ENCODE measurements at regions not wholly inside any gene's neighbourhood (a gene's known extent, or its start where the extent isn't known, plus 50 kb on each side); places are given as distances from the start of the nearest gene placed in this dataset.
A peak's percentile ranks its signal among the peaks of the same experiment; 100 is the strongest.
"Not testable (repeated sequence)": the region's sequence is repeated elsewhere in the genome, so short reads cannot be mapped to it uniquely, and the experiment has no call there.

GRCh38 chr3:105096071-105096470 is 270.6 kb upstream of the ALCAM start:
- DNase-seq (ENCODE audit: low read depth), result no peak

GRCh38 chr3:105101603-105102002 is 265.1 kb upstream of the ALCAM start:
- DNase-seq (ENCODE audit: low read depth), result no peak

- no peak for DNase-seq (ENCODE audit: low read depth)
These were observed 263.6 kb upstream of the ALCAM start for GRCh38 chr3:105103139-105103538.

- peak; percentile 61 for DNase-seq (ENCODE audit: low read depth)
These were observed 257.9 kb upstream of the ALCAM start for GRCh38 chr3:105108823-105109222.

GRCh38 chr3:105118905-105119304 is 247.8 kb upstream of the ALCAM start:
- peak; percentile 94 for DNase-seq (ENCODE audit: low read depth)

- peak; percentile 16 for DNase-seq (ENCODE audit: low read depth)
These were observed 246.8 kb upstream of the ALCAM start for GRCh38 chr3:105119801-105120340.

- no peak for DNase-seq (ENCODE audit: low read depth)
These were observed 235.8 kb upstream of the ALCAM start for GRCh38 chr3:105130911-105131310.

- DNase-seq (ENCODE audit: low read depth), result no peak
These were observed 228.8 kb upstream of the ALCAM start for GRCh38 chr3:105137911-105138310.

- DNase-seq (ENCODE audit: low read depth), result no peak
These were observed 226.7 kb upstream of the ALCAM start for GRCh38 chr3:105139881-105140560.

- peak; percentile 6 for DNase-seq (ENCODE audit: low read depth)
These were observed 225.8 kb upstream of the ALCAM start for GRCh38 chr3:105140899-105141367.

GRCh38 chr3:105144837-105145236 is 221.9 kb upstream of the ALCAM start:
- DNase-seq (ENCODE audit: low read depth), result no peak

- no peak for DNase-seq (ENCODE audit: low read depth)
These were observed 221.2 kb upstream of the ALCAM start for GRCh38 chr3:105145511-105145910.

GRCh38 chr3:105149197-105149596 is 217.5 kb upstream of the ALCAM start:
- not testable (repeated sequence) for DNase-seq (ENCODE audit: low read depth)

- no peak for DNase-seq (ENCODE audit: low read depth)
These were observed 213.7 kb upstream of the ALCAM start for GRCh38 chr3:105152987-105153386.

- DNase-seq (ENCODE audit: low read depth), result no peak
These were observed 212.0 kb upstream of the ALCAM start for GRCh38 chr3:105154692-105155091.

GRCh38 chr3:105157067-105157765 is 209.5 kb upstream of the ALCAM start:
- DNase-seq (ENCODE audit: low read depth), result no peak

- no peak for DNase-seq (ENCODE audit: low read depth)
These were observed 209.0 kb upstream of the ALCAM start for GRCh38 chr3:105157766-105158085.

- DNase-seq (ENCODE audit: low read depth), result no peak
These were observed 208.4 kb upstream of the ALCAM start for GRCh38 chr3:105158286-105158685.

GRCh38 chr3:105162448-105162847 is 204.3 kb upstream of the ALCAM start:
- no peak for DNase-seq (ENCODE audit: low read depth)

- DNase-seq (ENCODE audit: low read depth), result no peak
These were observed 199.8 kb upstream of the ALCAM start for GRCh38 chr3:105166893-105167292.

- DNase-seq (ENCODE audit: low read depth), result no peak
These were observed 196.3 kb upstream of the ALCAM start for GRCh38 chr3:105170423-105170822.

- peak; percentile 26 for DNase-seq (ENCODE audit: low read depth)
These were observed 192.6 kb upstream of the ALCAM start for GRCh38 chr3:105174017-105174615.

GRCh38 chr3:105177576-105177975 is 189.1 kb upstream of the ALCAM start:
- DNase-seq (ENCODE audit: low read depth), result no peak
